Activated T-cell treated with anti-CD3 and anti-CD28 coated beads, Interleukin-2, amount 50 U/mL, for 72 hours (primary cell): ENCODE measurements at regions not wholly inside any gene's neighbourhood (a gene's known extent, or its start where the extent isn't known, plus 50 kb on each side); places are given as distances from the start of the nearest gene placed in this dataset.

ENCODE experiments used
- ATAC-seq, 2 donors: fragments of 150-1000 bp; cut with Tn5 transposase; replicated peaks in 1 of 2; 2 replicates each; pipeline ENCODE4 v1.10.0; 2021; ENCODE audit warnings: moderate library complexity in 2 of 2, mild to moderate bottlenecking in 1 of 2
- DNase-seq, 2 donors: peaks; one replicate each; pipeline ENCODE4 v3.0.0; 2021 to 2022; ENCODE audit warnings: mixed read lengths in 1 of 2
- H3K27ac Mint-ChIP-seq: one replicate; pipeline ENCODE4 v1.8.0; 2022; ENCODE audit warnings: mild to moderate bottlenecking, moderate library complexity, mixed read lengths
- H3K27me3 Mint-ChIP-seq: one replicate; pipeline ENCODE4 v1.8.0; 2022; ENCODE audit warnings: low read depth, mixed read lengths
- H3K36me3 Mint-ChIP-seq, 2 donors: one replicate each; pipeline ENCODE4 v1.8.0; 2022; ENCODE audit warnings: mixed read lengths in 2 of 2, mild to moderate bottlenecking in 1 of 2; ENCODE audit not compliant: insufficient read depth in 2 of 2
- H3K4me1 Mint-ChIP-seq: one replicate; pipeline ENCODE4 v1.8.0; 2022; ENCODE audit warnings: low read depth, mixed read lengths
- H3K4me3 Mint-ChIP-seq, 2 donors: one replicate each; pipeline ENCODE4 v1.8.0; 2022; ENCODE audit warnings: mild to moderate bottlenecking in 2 of 2, mixed read lengths in 2 of 2, moderate library complexity in 2 of 2
- H3K9me3 Mint-ChIP-seq, 2 donors: one replicate each; pipeline ENCODE4 v1.8.0; 2022; ENCODE audit warnings: mixed read lengths in 2 of 2

DNA sequence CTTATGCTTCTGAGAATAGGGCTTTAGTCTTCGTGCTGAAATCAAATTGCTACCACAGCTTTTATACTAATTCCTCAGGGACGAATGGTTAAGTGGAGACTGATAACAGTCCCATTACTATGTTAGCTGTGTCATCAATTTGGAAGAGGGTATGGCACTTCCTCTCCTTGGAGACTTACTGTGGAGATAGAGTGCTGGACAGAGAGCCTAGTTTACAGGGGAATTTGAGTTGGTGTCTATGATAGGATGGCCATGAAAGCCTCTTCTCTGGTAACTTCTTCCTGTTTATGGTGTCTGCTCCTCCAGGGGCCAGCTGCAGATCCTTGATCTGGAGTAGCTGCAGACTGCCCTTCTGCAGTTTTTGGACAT is 167.7 kb downstream of the ZNF518B start:
- no peak for ATAC-seq

DNA sequence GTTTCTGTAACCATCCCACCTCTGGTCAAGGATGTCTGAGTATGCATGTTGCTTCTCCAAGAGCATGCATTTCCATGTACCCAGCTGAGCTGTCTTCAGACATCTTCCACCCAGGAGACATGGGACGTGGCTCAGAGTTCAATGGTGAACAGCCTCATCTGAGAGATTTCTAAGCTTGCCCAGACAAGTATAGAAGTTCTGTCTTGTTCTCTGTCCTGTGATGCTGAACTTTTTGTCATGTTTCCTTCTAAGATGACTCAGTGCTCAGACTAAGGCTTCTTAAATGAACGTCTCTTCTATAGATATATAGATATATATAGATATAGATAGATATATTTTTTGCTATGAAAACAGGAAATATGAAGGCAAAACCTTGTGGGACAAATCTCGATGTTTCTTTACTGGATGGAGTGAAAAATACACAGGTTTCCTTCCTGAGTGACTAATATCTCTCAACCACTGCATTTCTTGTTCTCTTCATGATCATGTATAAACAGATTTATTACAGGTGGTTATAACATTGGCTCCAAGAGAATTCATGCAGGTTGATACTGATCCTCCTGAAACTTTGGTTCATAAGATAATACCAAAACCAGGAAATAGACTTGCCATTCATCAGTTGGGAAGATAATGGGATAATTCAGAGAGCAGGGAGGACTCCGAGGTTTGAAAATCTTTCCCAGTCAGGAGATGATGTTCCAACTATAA is 168.2 kb downstream of the ZNF518B start:
- Mint-ChIP-seq H3K27ac (no peak overlapping the region), H3K27me3 (peaks cover 15% of the 10 kb centered on the region), H3K9me3 (peaks cover 0 to 3% of the 10 kb centered on the region in 2 donors), H3K36me3 (no peaks in the 10 kb centered on the region), H3K4me3 (no peak overlapping the region), H3K4me1 (no peaks in the 10 kb centered on the region)
- no peak for DNase-seq
- ATAC-seq = no peak

More for the DNA sequence above, 167.7 kb downstream of the ZNF518B start:
- DNase-seq = no peak
- Mint-ChIP-seq H3K4me1 (no peaks in the 10 kb centered on the region), H3K4me3 (no peak overlapping the region), H3K9me3 (peaks cover 0 to 3% of the 10 kb centered on the region in 2 donors), H3K27me3 (peaks cover 16% of the 10 kb centered on the region), H3K27ac (no peak overlapping the region), H3K36me3 (no peaks in the 10 kb centered on the region)

DNA sequence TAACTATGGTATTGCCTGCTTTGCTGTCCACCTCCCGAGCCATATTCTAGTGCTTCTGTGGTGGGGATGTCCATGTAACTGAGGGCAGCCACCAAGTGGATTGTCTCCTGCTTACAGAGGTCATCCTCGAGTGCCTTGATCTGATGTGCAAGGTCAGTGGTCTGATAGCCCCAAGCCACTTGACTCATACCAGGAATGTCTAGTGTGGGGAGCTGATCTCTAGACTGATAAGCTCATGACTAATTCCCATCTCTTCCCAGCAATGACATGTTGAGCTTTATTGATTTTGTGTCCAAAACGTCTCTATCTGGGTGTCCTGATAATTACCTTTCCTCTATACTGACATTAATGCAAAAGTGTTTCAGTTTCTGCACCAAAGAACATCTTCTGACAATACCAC is 168.4 kb upstream of the WDR1 start:
- Mint-ChIP-seq H3K36me3 (no peaks in the 10 kb centered on the region), H3K27me3 (no peaks in the 10 kb centered on the region), H3K27ac (no peak overlapping the region), H3K4me3 (no peak overlapping the region), H3K9me3 (no peaks in the 10 kb centered on the region), H3K4me1 (no peaks in the 10 kb centered on the region)
- ATAC-seq (no peak), DNase-seq (no peak)

DNA sequence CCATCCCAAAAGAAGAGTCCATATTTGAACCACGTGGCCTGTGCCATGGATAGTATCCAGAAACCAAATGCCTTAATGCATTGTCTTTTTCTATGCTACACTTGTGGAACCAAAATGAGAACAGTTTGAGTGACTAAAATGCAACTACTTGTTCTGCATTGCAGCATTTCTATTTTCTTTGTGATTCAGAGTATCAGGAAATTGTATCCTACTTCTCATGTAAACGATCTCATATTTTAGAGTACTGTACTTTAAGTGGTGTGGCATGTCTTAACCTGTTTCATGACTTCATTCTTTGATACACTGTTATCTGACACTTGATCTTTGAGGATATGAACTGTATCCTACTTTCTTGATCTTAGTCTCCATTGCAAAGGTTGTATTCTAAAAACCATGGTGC is 167.2 kb upstream of the WDR1 start:
- DNase-seq = no peak
- Mint-ChIP-seq H3K36me3 (no peaks in the 10 kb centered on the region), H3K27me3 (no peaks in the 10 kb centered on the region), H3K27ac (no peak overlapping the region), H3K4me3 (no peak overlapping the region), H3K9me3 (no peaks in the 10 kb centered on the region), H3K4me1 (no peaks in the 10 kb centered on the region)
- no peak for ATAC-seq

DNA sequence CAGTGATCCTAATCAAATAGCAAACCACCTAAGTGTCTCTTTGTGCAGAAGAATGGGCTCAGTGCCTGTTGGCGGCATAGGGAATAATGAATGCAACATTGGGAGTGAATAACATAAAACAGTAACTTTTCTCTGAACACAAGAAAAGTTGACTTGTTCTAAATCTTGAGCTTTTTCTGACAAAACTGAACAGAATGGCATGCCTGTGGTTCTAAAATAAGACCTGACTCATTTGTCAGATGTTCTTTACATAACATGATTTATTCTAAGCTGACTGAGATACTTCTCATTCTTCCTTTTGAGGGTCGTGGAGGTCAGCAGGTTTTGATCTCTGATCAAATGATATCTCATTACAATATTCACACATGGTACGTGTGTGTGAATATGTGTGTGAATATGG is 165.4 kb upstream of the WDR1 start:
- Mint-ChIP-seq H3K36me3 (no peaks in the 10 kb centered on the region), H3K9me3 (no peaks in the 10 kb centered on the region), H3K4me3 (no peak overlapping the region), H3K27me3 (no peaks in the 10 kb centered on the region), H3K27ac (no peak overlapping the region), H3K4me1 (no peaks in the 10 kb centered on the region)
- ATAC-seq = no peak
- no peak for DNase-seq

DNA sequence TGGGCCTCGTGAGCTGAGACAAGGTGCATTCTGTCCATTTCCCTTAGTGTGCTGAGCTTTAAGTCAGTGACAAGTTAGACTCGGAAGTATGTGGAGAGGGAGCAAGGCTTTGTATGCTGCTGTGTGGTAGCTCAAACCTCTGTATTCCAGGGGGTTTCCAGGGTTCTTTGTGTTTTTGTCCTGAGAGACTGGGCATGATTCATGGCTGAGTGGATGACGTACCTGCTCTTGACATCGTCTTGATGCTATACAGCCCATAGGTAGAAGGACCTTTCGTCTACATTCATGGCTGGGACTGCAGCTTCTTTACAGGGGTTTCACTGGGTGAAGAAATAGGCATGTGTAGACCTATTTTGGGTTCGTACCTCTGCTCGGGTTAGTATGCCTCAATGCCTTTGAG is 162.7 kb upstream of the WDR1 start:
- Mint-ChIP-seq H3K9me3 (no peaks in the 10 kb centered on the region), H3K36me3 (no peaks in the 10 kb centered on the region), H3K4me1 (no peaks in the 10 kb centered on the region), H3K27me3 (no peaks in the 10 kb centered on the region), H3K27ac (no peak overlapping the region), H3K4me3 (no peak overlapping the region)
- DNase-seq = no peak
- no peak for ATAC-seq

DNA sequence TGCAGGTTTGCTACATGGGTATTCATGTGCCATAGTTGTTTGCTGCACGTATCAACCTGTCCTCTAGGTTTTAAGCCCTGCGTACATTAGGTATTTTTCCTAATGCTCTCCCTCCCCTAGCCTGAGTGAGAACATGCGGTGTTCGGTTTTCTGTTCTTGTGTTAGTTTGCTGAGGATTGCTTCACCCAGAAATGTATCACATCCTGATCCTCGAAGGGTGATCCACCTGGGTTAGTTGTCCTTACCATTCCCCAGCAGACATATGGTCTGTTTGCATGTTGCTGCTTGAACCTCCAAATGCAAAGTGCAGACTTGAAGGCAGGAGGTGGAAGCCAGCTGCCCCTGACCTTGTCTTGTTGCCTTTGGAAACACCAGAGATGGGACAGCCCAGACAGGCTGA is 161.5 kb upstream of the WDR1 start:
- no peak overlapping the region for H3K4me3 Mint-ChIP-seq
- no peaks in the 10 kb centered on the region for H3K9me3 Mint-ChIP-seq
- no peaks in the 10 kb centered on the region for H3K4me1 Mint-ChIP-seq
- ATAC-seq = no peak
- H3K36me3 Mint-ChIP-seq = no peaks in the 10 kb centered on the region
- H3K27ac Mint-ChIP-seq = no peak overlapping the region
- no peak for DNase-seq
- H3K27me3 Mint-ChIP-seq = peaks cover 7% of the 10 kb centered on the region

DNA sequence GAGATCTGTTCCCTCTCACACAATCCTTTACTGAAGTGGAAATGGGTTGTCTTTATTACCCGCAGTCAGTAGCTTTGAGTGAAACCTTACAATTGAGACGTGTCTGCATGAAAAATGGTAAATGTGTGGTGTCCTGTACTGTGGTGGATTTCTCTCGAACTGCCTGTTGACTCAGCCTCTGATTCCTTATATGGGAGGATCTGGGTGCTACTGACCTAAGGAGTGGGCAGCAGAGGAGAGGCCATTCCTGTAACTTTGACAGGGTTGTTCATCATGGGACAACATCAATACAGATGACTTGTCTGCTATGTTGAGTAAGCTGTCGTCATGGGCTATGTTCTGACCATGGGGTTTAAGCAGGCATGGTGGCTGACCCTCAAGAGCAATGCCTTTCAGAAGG is 159.6 kb upstream of the WDR1 start:
- Mint-ChIP-seq H3K27me3 (peaks cover 7% of the 10 kb centered on the region), H3K4me3 (no peak overlapping the region), H3K4me1 (no peaks in the 10 kb centered on the region), H3K36me3 (no peaks in the 10 kb centered on the region), H3K9me3 (no peaks in the 10 kb centered on the region), H3K27ac (no peak overlapping the region)
- ATAC-seq = peak in 1 of 2 donors; percentile 43
- DNase-seq = no peak

DNA sequence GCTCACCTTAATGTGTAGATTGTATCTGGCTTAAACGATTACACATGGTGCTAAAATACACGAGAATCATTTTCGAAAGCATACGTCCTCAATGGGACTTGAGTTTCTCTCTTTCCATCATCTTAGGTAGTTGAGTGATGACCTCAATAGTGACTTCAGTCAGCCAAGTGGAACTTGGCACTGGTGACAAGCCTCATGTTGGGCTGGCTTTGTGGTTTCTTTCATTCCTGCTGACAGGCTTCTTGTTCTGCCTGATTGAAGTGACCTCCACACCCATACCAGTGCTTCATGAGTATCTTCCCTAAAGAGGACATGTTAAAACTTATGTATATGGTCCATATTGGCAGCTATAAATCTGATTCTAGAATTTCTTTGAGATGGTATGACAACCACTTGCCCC is 159.1 kb upstream of the WDR1 start:
- peak in 1 of 2 donors; percentile 35 for ATAC-seq
- Mint-ChIP-seq H3K4me3 (no peak overlapping the region), H3K27ac (no peak overlapping the region), H3K4me1 (no peaks in the 10 kb centered on the region), H3K9me3 (no peaks in the 10 kb centered on the region), H3K27me3 (peaks cover 7% of the 10 kb centered on the region), H3K36me3 (no peaks in the 10 kb centered on the region)
- DNase-seq = no peak

DNA sequence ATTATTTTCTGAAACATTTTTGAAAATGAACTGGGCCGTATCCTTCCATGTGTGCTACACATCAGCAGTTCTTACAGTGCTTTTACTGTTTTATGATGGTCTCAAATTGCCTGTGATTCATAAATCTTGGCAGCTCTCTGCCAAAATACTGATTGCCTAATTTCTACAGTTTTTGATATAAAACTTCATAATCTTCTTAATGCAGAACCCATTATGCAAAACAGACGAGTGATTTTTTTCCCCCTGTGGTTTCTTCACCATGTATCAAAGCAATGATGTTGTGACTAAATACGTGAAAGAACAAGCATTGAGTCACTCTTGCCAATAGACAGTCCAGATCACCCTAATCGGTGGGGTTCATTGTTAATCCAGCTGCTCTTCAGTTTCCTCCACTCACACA is 156.4 kb upstream of the WDR1 start:
- H3K27ac Mint-ChIP-seq = no peak overlapping the region
- peaks cover 7% of the 10 kb centered on the region for H3K27me3 Mint-ChIP-seq
- H3K36me3 Mint-ChIP-seq = no peaks in the 10 kb centered on the region
- H3K9me3 Mint-ChIP-seq = no peaks in the 10 kb centered on the region
- no peaks in the 10 kb centered on the region for H3K4me1 Mint-ChIP-seq
- no peak for DNase-seq
- H3K4me3 Mint-ChIP-seq = no peak overlapping the region
- peak; percentile 32 to 41 for ATAC-seq

DNA sequence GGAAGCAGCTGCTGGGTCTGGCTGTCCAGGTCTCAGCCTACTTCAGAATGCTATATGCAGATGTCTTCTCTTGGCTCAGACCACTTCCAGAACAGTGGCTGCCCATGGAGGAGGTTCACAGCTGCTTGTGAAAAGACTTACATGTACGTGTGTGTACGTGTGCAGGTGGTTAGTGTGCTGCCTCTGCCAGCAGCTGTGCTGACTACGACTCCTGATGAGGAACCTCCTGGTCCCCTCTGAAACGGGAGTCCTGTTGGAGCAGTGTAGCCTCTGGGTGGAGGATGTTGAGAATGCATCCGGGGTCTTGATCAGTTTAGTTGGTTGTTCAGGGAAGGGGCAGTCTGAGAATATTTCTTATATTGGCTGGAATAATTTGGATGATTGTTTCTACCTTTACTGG is 155.9 kb upstream of the WDR1 start:
- DNase-seq (no peak), ATAC-seq (no peak)
- Mint-ChIP-seq H3K27me3 (peaks cover 7% of the 10 kb centered on the region), H3K36me3 (no peaks in the 10 kb centered on the region), H3K4me1 (no peaks in the 10 kb centered on the region), H3K9me3 (no peaks in the 10 kb centered on the region), H3K4me3 (no peak overlapping the region), H3K27ac (no peak overlapping the region)

DNA sequence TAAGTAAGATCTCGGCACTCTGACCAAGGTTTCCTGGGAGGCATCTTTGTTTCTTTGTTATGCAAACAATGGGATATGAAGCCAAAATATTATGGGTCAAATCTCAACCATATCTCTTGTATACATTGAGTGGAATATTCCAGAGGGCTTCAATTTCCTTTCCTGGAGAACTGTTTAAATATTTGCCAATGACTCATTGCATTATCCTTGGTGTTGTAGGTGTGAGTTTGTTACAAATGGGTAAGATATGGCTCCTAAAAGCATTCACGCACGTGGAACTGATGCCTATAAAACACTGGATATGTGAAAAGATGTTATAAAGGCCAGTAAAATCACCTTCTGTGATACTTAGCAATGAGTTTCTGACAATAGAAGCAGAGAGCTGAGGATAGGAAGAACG is 150.5 kb upstream of the WDR1 start:
- Mint-ChIP-seq H3K4me3 (no peak overlapping the region), H3K27ac (no peak overlapping the region), H3K9me3 (no peaks in the 10 kb centered on the region)

DNA sequence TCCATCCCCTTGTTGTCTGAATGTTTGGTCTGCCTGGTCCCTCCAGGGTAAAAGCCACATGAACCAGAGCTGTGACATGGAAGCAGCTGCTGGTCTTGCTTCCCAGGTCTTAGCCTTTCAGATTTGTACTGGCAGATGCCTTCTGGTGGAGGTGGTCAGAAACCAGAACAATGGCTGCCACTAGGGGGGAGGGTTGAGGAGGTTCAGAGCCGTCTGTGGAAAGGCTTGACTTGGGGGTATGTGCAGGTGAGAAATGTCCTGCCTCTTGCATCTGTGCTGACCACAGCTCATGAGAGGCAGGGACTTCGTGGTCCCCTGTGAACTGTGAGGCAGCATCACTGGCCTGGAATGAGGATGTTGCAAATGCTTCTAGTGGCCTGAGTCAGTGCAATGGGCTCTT is 144.2 kb upstream of the WDR1 start:
- Mint-ChIP-seq H3K4me3 (no peak overlapping the region), H3K4me1 (no peaks in the 10 kb centered on the region), H3K9me3 (no peaks in the 10 kb centered on the region), H3K36me3 (no peaks in the 10 kb centered on the region), H3K27me3 (peaks cover 15% of the 10 kb centered on the region), H3K27ac (no peak overlapping the region)
- DNase-seq (no peak), ATAC-seq (no peak)

More for the DNA sequence above, 150.5 kb upstream of the WDR1 start:
- ATAC-seq = no peak
- Mint-ChIP-seq H3K27me3 (no peaks in the 10 kb centered on the region), H3K4me1 (no peaks in the 10 kb centered on the region), H3K36me3 (no peaks in the 10 kb centered on the region)
- no peak for DNase-seq

DNA sequence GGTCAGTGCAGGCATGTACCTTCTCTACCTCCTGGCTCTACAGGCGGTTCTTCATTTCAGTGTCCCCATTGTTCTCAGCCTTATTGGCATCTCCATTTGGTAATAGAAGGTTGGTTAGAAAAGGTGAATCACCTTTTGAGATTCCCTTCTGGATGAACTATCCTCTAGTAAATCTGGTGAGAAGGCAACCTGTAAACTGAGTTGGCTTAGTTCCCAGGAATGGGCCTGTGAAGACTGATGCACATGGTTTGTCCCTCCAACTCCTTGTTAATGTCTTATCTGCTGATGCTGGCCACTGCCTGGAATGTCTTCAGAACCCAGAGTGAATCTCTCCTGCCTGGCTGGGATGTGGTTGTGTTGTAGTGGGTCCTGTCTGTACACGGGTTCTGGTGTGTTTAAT is 143.4 kb upstream of the WDR1 start:
- Mint-ChIP-seq H3K36me3 (no peaks in the 10 kb centered on the region), H3K9me3 (no peaks in the 10 kb centered on the region), H3K27ac (no peak overlapping the region), H3K27me3 (peaks cover 15% of the 10 kb centered on the region), H3K4me3 (no peak overlapping the region), H3K4me1 (no peaks in the 10 kb centered on the region)
- DNase-seq (no peak), ATAC-seq (no peak)
